LoVo (cell line): ENCODE measurements at regions not wholly inside any gene's neighbourhood (a gene's known extent, or its start where the extent isn't known, plus 50 kb on each side); places are given as distances from the start of the nearest gene placed in this dataset.

ENCODE experiments used
- DNase-seq: peaks from one replicate; pipeline ENCODE4 v3.0.0-alpha.2; 2016; ENCODE audit warnings: low spot score

- DNase-seq, result no peak
These were observed 257.9 kb downstream of the BCL11A start for GRCh38 chr2:60295636-60295962.

GRCh38 chr2:60294901-60295635 is 258.4 kb downstream of the BCL11A start:
- DNase-seq, result no peak

GRCh38 chr2:60292242-60292641 is 261.2 kb downstream of the BCL11A start:
- no peak for DNase-seq

- no peak for DNase-seq
These were observed 262.9 kb downstream of the BCL11A start for GRCh38 chr2:60290509-60290908.

- DNase-seq, result no peak
These were observed 267.7 kb downstream of the BCL11A start for GRCh38 chr2:60285626-60286316.

GRCh38 chr2:60283626-60284025 is 269.8 kb downstream of the BCL11A start:
- DNase-seq, result no peak

GRCh38 chr2:60282886-60283285 is 270.6 kb downstream of the BCL11A start:
- no peak for DNase-seq

- DNase-seq, result no peak
These were observed 271.7 kb downstream of the BCL11A start for GRCh38 chr2:60281730-60282129.

- no peak for DNase-seq
These were observed 273.2 kb downstream of the BCL11A start for GRCh38 chr2:60280238-60280637.

GRCh38 chr2:60278906-60279305 is 274.5 kb downstream of the BCL11A start:
- no peak for DNase-seq

GRCh38 chr2:60275958-60276357 is 277.5 kb downstream of the BCL11A start:
- DNase-seq, result no peak

GRCh38 chr2:60273836-60274235 is 279.6 kb downstream of the BCL11A start:
- DNase-seq, result no peak

GRCh38 chr2:60271713-60272112 is 281.7 kb downstream of the BCL11A start:
- no peak for DNase-seq

- DNase-seq, result no peak
These were observed 282.3 kb downstream of the BCL11A start for GRCh38 chr2:60271131-60271530.

GRCh38 chr2:60268661-60269060 is 284.8 kb downstream of the BCL11A start:
- no peak for DNase-seq

- no peak for DNase-seq
These were observed 285.4 kb downstream of the BCL11A start for GRCh38 chr2:60268032-60268431.

- no peak for DNase-seq
These were observed 286.3 kb downstream of the BCL11A start for GRCh38 chr2:60267122-60267521.

GRCh38 chr2:60262178-60262577 is 291.3 kb downstream of the BCL11A start:
- DNase-seq, result no peak

- peak; percentile 44 for DNase-seq
These were observed 292.7 kb downstream of the BCL11A start for GRCh38 chr2:60260639-60261296.

GRCh38 chr2:60259781-60260180 is 293.7 kb downstream of the BCL11A start:
- DNase-seq, result no peak

GRCh38 chr2:60252581-60253150 is 300.8 kb downstream of the BCL11A start:
- DNase-seq, result no peak

GRCh38 chr2:60251247-60251646 is 302.2 kb downstream of the BCL11A start:
- DNase-seq, result no peak

- DNase-seq, result no peak
These were observed 303.6 kb downstream of the BCL11A start for GRCh38 chr2:60249879-60250278.
